Skeletal muscle satellite cell (primary cell): ENCODE measurements at regions not wholly inside any gene's neighbourhood (a gene's known extent, or its start where the extent isn't known, plus 50 kb on each side); places are given as distances from the start of the nearest gene placed in this dataset.
A peak's percentile ranks its signal among the peaks of the same experiment; 100 is the strongest.
"Not testable (repeated sequence)": the region's sequence is repeated elsewhere in the genome, so short reads cannot be mapped to it uniquely, and the experiment has no call there.

ENCODE experiments used
- H3K27me3 ChIP-seq: 2 replicates; pipeline ENCODE4 v1.7.0; 2013; ENCODE audit warnings: low read length; ENCODE audit not compliant: control insufficient read depth, insufficient read depth
- H3K36me3 ChIP-seq: 2 replicates; pipeline ENCODE4 v1.7.0; 2013; ENCODE audit warnings: mild to moderate bottlenecking, control low read depth, low read length; ENCODE audit not compliant: insufficient read depth
- H3K4me1 ChIP-seq: 2 replicates; pipeline ENCODE4 v1.7.0; 2013; ENCODE audit warnings: low read length; ENCODE audit not compliant: control insufficient read depth, insufficient read depth
- H3K4me2 ChIP-seq: 2 replicates; pipeline ENCODE4 v1.7.0; 2013; ENCODE audit warnings: mild to moderate bottlenecking, low read length
- H3K4me3 ChIP-seq: 2 replicates; pipeline ENCODE4 v1.7.0; 2013; ENCODE audit warnings: low read length
- H3K9ac ChIP-seq: 2 replicates; pipeline ENCODE4 v1.7.0; 2013; ENCODE audit warnings: mild to moderate bottlenecking, low read depth, low read length, moderate library complexity
- H3K9me3 ChIP-seq: replicated peaks from 2 replicates; pipeline ENCODE4 v1.7.0; 2013; ENCODE audit warnings: mild to moderate bottlenecking, control low read depth, low read length

GRCh38 chr15:24764375-24765171, 89.0 kb downstream of the NPAP1 start:
- Histone ChIP-seq H3K27me3 (no peaks in the 10 kb centered on the region), H3K4me1 (no peaks in the 10 kb centered on the region)

GRCh38 chr15:24766511-24767133, 91.0 kb downstream of the NPAP1 start:
- Histone ChIP-seq H3K27me3 (no peaks in the 10 kb centered on the region), H3K4me1 (no peaks in the 10 kb centered on the region), H3K9ac (no peak overlapping the region), H3K9me3 (no peaks in the 10 kb centered on the region), H3K36me3 (no peaks in the 10 kb centered on the region), H3K4me3 (no peak overlapping the region), H3K4me2 (no peak overlapping the region)

More at GRCh38 chr15:24764375-24765171, 89.0 kb downstream of the NPAP1 start:
- no peak overlapping the region for H3K4me2 ChIP-seq
- no peaks in the 10 kb centered on the region for H3K36me3 ChIP-seq
- peaks cover 3% of the 10 kb centered on the region for H3K9me3 ChIP-seq
- H3K9ac ChIP-seq: no peak overlapping the region
- H3K4me3 ChIP-seq: no peak overlapping the region

GRCh38 chr15:24772266-24772665, 96.7 kb downstream of the NPAP1 start:
- Histone ChIP-seq H3K4me2 (peak overlapping the region; percentile 73), H3K9ac (no peak overlapping the region), H3K27me3 (no peaks in the 10 kb centered on the region), H3K9me3 (peaks cover 7% of the 10 kb centered on the region), H3K36me3 (no peaks in the 10 kb centered on the region), H3K4me1 (no peaks in the 10 kb centered on the region), H3K4me3 (peak overlapping the region; percentile 64)

- H3K4me1 ChIP-seq: no peaks in the 10 kb centered on the region
- H3K4me2 ChIP-seq: peak overlapping the region; percentile 73
- peak overlapping the region; percentile 45 for H3K9ac ChIP-seq
- H3K36me3 ChIP-seq: no peaks in the 10 kb centered on the region
- peaks cover 7% of the 10 kb centered on the region for H3K9me3 ChIP-seq
- H3K4me3 ChIP-seq: peak overlapping the region; percentile 64
- no peaks in the 10 kb centered on the region for H3K27me3 ChIP-seq
Measured at GRCh38 chr15:24772686-24773373, 97.3 kb downstream of the NPAP1 start.

GRCh38 chr15:24777307-24777706, 101.7 kb downstream of the NPAP1 start:
- H3K36me3 ChIP-seq: no peaks in the 10 kb centered on the region
- no peak overlapping the region for H3K4me2 ChIP-seq
- no peak overlapping the region for H3K4me3 ChIP-seq
- H3K27me3 ChIP-seq: no peaks in the 10 kb centered on the region
- H3K9ac ChIP-seq: no peak overlapping the region
- peaks cover 7% of the 10 kb centered on the region for H3K9me3 ChIP-seq
- no peaks in the 10 kb centered on the region for H3K4me1 ChIP-seq

GRCh38 chr15:24784506-24784905, 108.9 kb downstream of the NPAP1 start:
- H3K36me3 ChIP-seq: no peaks in the 10 kb centered on the region
- no peaks in the 10 kb centered on the region for H3K4me1 ChIP-seq
- H3K9ac ChIP-seq: no peak overlapping the region
- H3K9me3 ChIP-seq: peaks cover 5% of the 10 kb centered on the region
- no peak overlapping the region for H3K4me2 ChIP-seq
- no peaks in the 10 kb centered on the region for H3K27me3 ChIP-seq
- H3K4me3 ChIP-seq: no peak overlapping the region

GRCh38 chr15:24786347-24786746, 110.8 kb downstream of the NPAP1 start:
- H3K4me2 ChIP-seq: no peak overlapping the region
- H3K9ac ChIP-seq: no peak overlapping the region
- H3K27me3 ChIP-seq: no peaks in the 10 kb centered on the region
- H3K9me3 ChIP-seq: peaks cover 9% of the 10 kb centered on the region
- no peaks in the 10 kb centered on the region for H3K36me3 ChIP-seq
- H3K4me3 ChIP-seq: no peak overlapping the region
- H3K4me1 ChIP-seq: no peaks in the 10 kb centered on the region

DNA sequence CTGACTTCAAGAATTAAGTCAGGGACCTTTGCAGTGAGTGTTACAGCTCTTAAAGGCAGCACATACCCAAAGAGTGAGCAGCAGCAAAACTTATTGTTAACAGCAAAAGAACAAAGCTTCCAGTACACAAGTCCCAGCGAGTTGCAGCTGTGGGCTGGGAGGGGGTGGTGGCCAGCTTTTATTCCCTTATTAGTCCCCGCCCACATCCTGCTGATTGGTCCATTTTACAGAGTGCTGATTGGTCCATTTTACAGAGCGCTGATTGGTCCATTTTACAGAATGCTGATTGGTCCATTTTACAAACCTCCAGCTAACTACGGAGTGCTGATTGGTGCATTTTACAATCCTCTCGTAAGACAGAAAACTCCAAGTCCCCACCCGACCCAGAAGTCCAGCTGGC, 127.0 kb downstream of the NPAP1 start:
- H3K9me3 ChIP-seq: peaks cover 13% of the 10 kb centered on the region
- H3K9ac ChIP-seq, H3K4me1 ChIP-seq, H3K27me3 ChIP-seq, H3K4me3 ChIP-seq, H3K4me2 ChIP-seq, H3K36me3 ChIP-seq: not testable (repeated sequence)

- no peaks in the 10 kb centered on the region for H3K36me3 ChIP-seq
- no peak overlapping the region for H3K9ac ChIP-seq
- H3K27me3 ChIP-seq: no peaks in the 10 kb centered on the region
- no peaks in the 10 kb centered on the region for H3K9me3 ChIP-seq
- H3K4me2 ChIP-seq: no peak overlapping the region
- H3K4me1 ChIP-seq: no peaks in the 10 kb centered on the region
- no peak overlapping the region for H3K4me3 ChIP-seq
Measured at GRCh38 chr15:24819680-24820079, 135.1 kb upstream of the SNRPN start.

DNA sequence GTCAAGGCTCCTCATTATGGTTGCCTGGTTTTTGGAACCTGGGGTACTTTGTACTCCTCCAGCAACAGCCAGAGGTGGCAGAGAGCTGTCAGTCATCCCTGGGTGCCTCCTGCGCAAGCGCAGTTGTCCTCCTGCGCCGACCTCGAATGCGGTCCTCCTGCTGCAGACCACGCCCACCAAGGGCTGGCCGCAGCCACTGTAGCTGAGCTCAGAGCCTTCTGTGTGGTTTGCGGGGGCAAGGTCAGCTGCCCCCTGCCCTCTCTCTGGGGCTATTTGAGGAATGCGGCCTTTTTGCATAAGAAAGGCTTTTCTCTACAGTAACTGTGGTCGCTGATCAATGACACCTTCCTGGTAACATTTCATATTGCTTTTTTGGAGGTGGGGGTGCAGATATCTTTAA, 131.3 kb upstream of the SNRPN start:
- no peaks in the 10 kb centered on the region for H3K27me3 ChIP-seq
- no peak overlapping the region for H3K9ac ChIP-seq
- H3K4me3 ChIP-seq: no peak overlapping the region
- no peaks in the 10 kb centered on the region for H3K9me3 ChIP-seq
- no peak overlapping the region for H3K4me2 ChIP-seq
- no peaks in the 10 kb centered on the region for H3K4me1 ChIP-seq
- H3K36me3 ChIP-seq: no peaks in the 10 kb centered on the region

DNA sequence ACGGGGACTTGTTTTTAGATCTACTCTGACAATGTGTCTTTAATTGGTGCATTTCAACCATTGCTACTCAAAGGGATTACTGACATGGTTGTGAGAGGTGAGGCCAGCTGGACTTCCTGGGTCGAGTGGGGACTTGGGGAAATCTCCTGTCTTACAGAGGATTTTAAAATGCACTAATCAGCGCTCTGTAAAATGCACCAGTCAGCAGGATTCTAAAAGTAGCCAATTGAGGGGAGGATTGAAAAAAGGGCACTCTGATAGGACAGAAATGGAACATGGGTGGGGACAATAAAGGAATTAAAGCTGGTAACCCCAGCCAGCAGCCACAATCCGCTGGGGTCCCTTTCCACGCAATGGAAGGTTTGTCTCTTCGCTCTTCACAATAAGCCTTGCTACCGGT, 122.5 kb upstream of the SNRPN start:
- Histone ChIP-seq H3K4me1 (no peaks in the 10 kb centered on the region), H3K4me2 (no peak overlapping the region), H3K9ac (no peak overlapping the region), H3K27me3 (no peaks in the 10 kb centered on the region), H3K9me3 (peaks cover 12% of the 10 kb centered on the region), H3K4me3 (no peak overlapping the region), H3K36me3 (no peaks in the 10 kb centered on the region)
